ENCODE measurements at regions not wholly inside any gene's neighbourhood (a gene's known extent, or its start where the extent isn't known, plus 50 kb on each side); places are given as distances from the start of the nearest gene placed in this dataset.

GRCh38 chr10:3016016-3016415, 51.3 kb upstream of the PFKP start:
- WGBS (ENCODE audit: low lambda C conversion rate, missing lambda C conversion rate), result 72% methylated on average over 7 of the region's 7 CpGs
- Histone ChIP-seq H3K36me3 (replicated peaks; ENCODE audit: insufficient read depth, low read depth) (no peaks in the 10 kb centered on the region), H3K4me1 (ENCODE audit: insufficient read depth) (peaks cover 14% of the 10 kb centered on the region), H3K4me3 (no peak overlapping the region), H3K9me3 (ENCODE audit: low read depth) (no peaks in the 10 kb centered on the region), H4K20me1 (ENCODE audit: insufficient read depth, poor library complexity, severe bottlenecking) (no peaks in the 10 kb centered on the region), H3K27ac (no peak overlapping the region), H2AFZ (no peak overlapping the region), H3K79me2 (no peaks in the 10 kb centered on the region), H3K4me2 (no peak overlapping the region), H3K9me2 (replicated peaks; ENCODE audit: insufficient read depth) (no peaks in the 10 kb centered on the region), H3K27me3 (no peaks in the 10 kb centered on the region)
- no peak for TF ChIP-seq CTCF (IDR thresholded peaks at IDR 0.05; ENCODE audit: poor library complexity)
- no peak for TF ChIP-seq EZH2phosphoT487 (IDR thresholded peaks at IDR 0.05; ENCODE audit: low read depth, severe bottlenecking, unreplicated experiment)
- no peak for TF ChIP-seq EZH2 (IDR thresholded peaks at IDR 0.05; ENCODE audit: borderline replicate concordance)
- no peak for DNase-seq (ENCODE audit: low spot score)

DNA sequence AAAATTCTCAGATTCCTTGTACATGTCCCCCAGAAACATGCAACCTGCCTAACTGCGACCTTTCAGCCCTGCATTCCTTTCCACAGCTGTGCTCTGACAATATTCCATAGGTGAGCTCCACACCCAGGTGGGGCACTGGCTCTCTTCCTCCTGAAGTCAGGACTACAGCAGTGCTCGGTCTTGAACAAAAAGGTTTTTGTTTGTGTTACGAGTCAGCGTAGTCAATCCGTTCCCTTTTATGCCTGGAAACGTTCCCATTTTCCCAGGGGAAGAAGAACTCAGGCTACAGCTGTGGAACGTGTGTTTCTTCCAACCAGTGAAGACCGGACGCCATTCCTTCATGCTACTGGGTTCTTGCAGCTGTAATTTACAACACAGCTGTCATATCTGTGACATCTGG, 52.4 kb upstream of the PFKP start:
- H3K79me2 ChIP-seq, result no peaks in the 10 kb centered on the region
- no peaks in the 10 kb centered on the region for H3K36me3 ChIP-seq (replicated peaks; ENCODE audit: insufficient read depth, low read depth)
- no peak overlapping the region for H3K4me3 ChIP-seq
- no peaks in the 10 kb centered on the region for H3K27me3 ChIP-seq
- H3K9me2 ChIP-seq (replicated peaks; ENCODE audit: insufficient read depth), result no peaks in the 10 kb centered on the region
- WGBS (ENCODE audit: low lambda C conversion rate, missing lambda C conversion rate), result 59% methylated on average over 9 of the region's 9 CpGs
- H3K27ac ChIP-seq, result no peak overlapping the region
- H3K4me1 ChIP-seq (ENCODE audit: insufficient read depth), result peaks cover 22% of the 10 kb centered on the region
- H3K4me2 ChIP-seq, result no peak overlapping the region
- H3K9me3 ChIP-seq (ENCODE audit: low read depth), result no peaks in the 10 kb centered on the region
- H2AFZ ChIP-seq, result no peak overlapping the region
- no peak for DNase-seq (ENCODE audit: low spot score)
- TF ChIP-seq EZH2phosphoT487 (IDR thresholded peaks at IDR 0.05; ENCODE audit: low read depth, severe bottlenecking, unreplicated experiment), result no peak
- no peak for TF ChIP-seq CTCF (IDR thresholded peaks at IDR 0.05; ENCODE audit: poor library complexity)
- TF ChIP-seq EZH2 (IDR thresholded peaks at IDR 0.05; ENCODE audit: borderline replicate concordance), result no peak
- no peaks in the 10 kb centered on the region for H4K20me1 ChIP-seq (ENCODE audit: insufficient read depth, poor library complexity, severe bottlenecking)

- no peak overlapping the region for H3K27ac ChIP-seq
- H3K9me2 ChIP-seq (replicated peaks; ENCODE audit: insufficient read depth), result no peaks in the 10 kb centered on the region
- no peaks in the 10 kb centered on the region for H4K20me1 ChIP-seq (ENCODE audit: insufficient read depth, poor library complexity, severe bottlenecking)
- H3K4me3 ChIP-seq, result no peak overlapping the region
- H3K9me3 ChIP-seq (ENCODE audit: low read depth), result no peaks in the 10 kb centered on the region
- 89% methylated on average over 5 of the region's 5 CpGs for WGBS (ENCODE audit: low lambda C conversion rate, missing lambda C conversion rate)
- TF ChIP-seq EZH2phosphoT487 (IDR thresholded peaks at IDR 0.05; ENCODE audit: low read depth, severe bottlenecking, unreplicated experiment) (no peak), EZH2 (IDR thresholded peaks at IDR 0.05; ENCODE audit: borderline replicate concordance) (no peak), CTCF (IDR thresholded peaks at IDR 0.05; ENCODE audit: poor library complexity) (no peak)
- no peaks in the 10 kb centered on the region for H3K79me2 ChIP-seq
- H3K27me3 ChIP-seq, result no peaks in the 10 kb centered on the region
- peaks cover 37% of the 10 kb centered on the region for H3K4me1 ChIP-seq (ENCODE audit: insufficient read depth)
- no peak overlapping the region for H2AFZ ChIP-seq
- no peak overlapping the region for H3K4me2 ChIP-seq
- DNase-seq (ENCODE audit: low spot score), result no peak
- no peaks in the 10 kb centered on the region for H3K36me3 ChIP-seq (replicated peaks; ENCODE audit: insufficient read depth, low read depth)
Measured at GRCh38 chr10:3012223-3012622, 55.1 kb upstream of the PFKP start.
